HL-60 (cell line): ENCODE measurements at regions not wholly inside any gene's neighbourhood (a gene's known extent, or its start where the extent isn't known, plus 50 kb on each side); places are given as distances from the start of the nearest gene placed in this dataset.

Source experiments
- DNase-seq, 2 experiments: peaks; one replicate each; pipeline ENCODE4 v3.0.0-alpha.2; 2010 to 2020; ENCODE audit warnings: low read depth in 1 of 2, low spot score in 1 of 2
- H3K27ac ChIP-seq: fragments of 250-450 bp; sonication (Bioruptor Pico); replicated peaks from 2 replicates; pipeline ENCODE4 v1.5.1; 2020; ENCODE audit warnings: mild to moderate bottlenecking, moderate library complexity
- H3K27me3 ChIP-seq: fragments of 250-450 bp; sonication (Bioruptor Pico); 2 replicates; pipeline ENCODE4 v1.5.1; 2021; ENCODE audit warnings: mild to moderate bottlenecking, moderate library complexity; ENCODE audit not compliant: insufficient read depth, poor library complexity, severe bottlenecking
- H3K4me3 ChIP-seq: replicated peaks from 2 replicates; pipeline ENCODE4 v1.5.1; 2011; ENCODE audit warnings: mild to moderate bottlenecking, control low read depth, low read length; ENCODE audit not compliant: insufficient read depth
- GABPA ChIP-seq: IDR thresholded peaks from 2 replicates; pipeline ENCODE4 v1.6.1; 2012; ENCODE audit warnings: low read depth
- POLR2AphosphoS5 ChIP-seq: IDR thresholded peaks from 2 replicates; pipeline ENCODE4 v1.6.1; 2012; ENCODE audit warnings: low read depth
- REST ChIP-seq: IDR thresholded peaks from 2 replicates; pipeline ENCODE4 v1.6.1; 2012; ENCODE audit warnings: low read depth; ENCODE audit not compliant: insufficient replicate concordance
- SPI1 ChIP-seq: IDR thresholded peaks from 2 replicates; pipeline ENCODE4 v1.6.1; 2012; ENCODE audit warnings: low read depth, mild to moderate bottlenecking, borderline replicate concordance
- TF ChIP-seq, protein P1 (sequence below): IDR thresholded peaks from one replicate; pipeline ENCODE4 v1.5.1; 2011; ENCODE audit warnings: low read length, control low read depth, inconsistent platforms; ENCODE audit not compliant: insufficient read depth

- Histone ChIP-seq H3K27me3 (no peaks in the 10 kb centered on the region), H3K27ac (no peak overlapping the region), H3K4me3 (no peak overlapping the region)
- DNase-seq: no peak
- TF ChIP-seq REST (no peak), SPI1 (no peak), POLR2AphosphoS5 (no peak), GABPA (no peak)
- TF ChIP-seq, protein P1, sequence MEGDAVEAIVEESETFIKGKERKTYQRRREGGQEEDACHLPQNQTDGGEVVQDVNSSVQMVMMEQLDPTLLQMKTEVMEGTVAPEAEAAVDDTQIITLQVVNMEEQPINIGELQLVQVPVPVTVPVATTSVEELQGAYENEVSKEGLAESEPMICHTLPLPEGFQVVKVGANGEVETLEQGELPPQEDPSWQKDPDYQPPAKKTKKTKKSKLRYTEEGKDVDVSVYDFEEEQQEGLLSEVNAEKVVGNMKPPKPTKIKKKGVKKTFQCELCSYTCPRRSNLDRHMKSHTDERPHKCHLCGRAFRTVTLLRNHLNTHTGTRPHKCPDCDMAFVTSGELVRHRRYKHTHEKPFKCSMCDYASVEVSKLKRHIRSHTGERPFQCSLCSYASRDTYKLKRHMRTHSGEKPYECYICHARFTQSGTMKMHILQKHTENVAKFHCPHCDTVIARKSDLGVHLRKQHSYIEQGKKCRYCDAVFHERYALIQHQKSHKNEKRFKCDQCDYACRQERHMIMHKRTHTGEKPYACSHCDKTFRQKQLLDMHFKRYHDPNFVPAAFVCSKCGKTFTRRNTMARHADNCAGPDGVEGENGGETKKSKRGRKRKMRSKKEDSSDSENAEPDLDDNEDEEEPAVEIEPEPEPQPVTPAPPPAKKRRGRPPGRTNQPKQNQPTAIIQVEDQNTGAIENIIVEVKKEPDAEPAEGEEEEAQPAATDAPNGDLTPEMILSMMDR: no peak
Measured at GRCh38 chr10:52965509-52965908, 192.9 kb upstream of the MBL2 start.

GRCh38 chr10:52961323-52961722, 188.7 kb upstream of the MBL2 start:
- Histone ChIP-seq H3K27me3 (no peaks in the 10 kb centered on the region), H3K27ac (no peak overlapping the region), H3K4me3 (no peak overlapping the region)
- DNase-seq: no peak
- TF ChIP-seq REST: no peak
- TF ChIP-seq GABPA: no peak
- no peak for TF ChIP-seq SPI1
- TF ChIP-seq POLR2AphosphoS5: no peak
- TF ChIP-seq, protein P1: no peak

- H3K27me3 ChIP-seq: no peaks in the 10 kb centered on the region
- H3K27ac ChIP-seq: no peak overlapping the region
- no peak for DNase-seq
- no peak overlapping the region for H3K4me3 ChIP-seq
- TF ChIP-seq GABPA (no peak), POLR2AphosphoS5 (no peak), REST (no peak), SPI1 (no peak)
- TF ChIP-seq, protein P1: no peak
Measured at GRCh38 chr10:52959810-52960209, 187.2 kb upstream of the MBL2 start.
